Astrocyte of the cerebellum (primary cell): ENCODE measurements at regions not wholly inside any gene's neighbourhood (a gene's known extent, or its start where the extent isn't known, plus 50 kb on each side); places are given as distances from the start of the nearest gene placed in this dataset.

Source experiments
- DNase-seq: peaks from one replicate; pipeline ENCODE4 v3.0.0-alpha.2; 2011; ENCODE audit warnings: low read depth
- H3K4me3 ChIP-seq: 2 replicates; pipeline ENCODE4 v1.5.1; 2011; ENCODE audit warnings: mild to moderate bottlenecking, low read depth, low read length, moderate library complexity
- in situ Hi-C: cut with HindIII; loops from 2 replicates; pipeline ENCODE4 v1.10.0; 2017; ENCODE audit warnings: low sequenced_read_pairs
- TF ChIP-seq, protein P1 (sequence below): IDR thresholded peaks from 2 replicates; pipeline ENCODE4 v1.5.1; 2012; ENCODE audit warnings: low read length, low read depth, moderate library complexity, mild to moderate bottlenecking; ENCODE audit errors: missing control alignments

DNA sequence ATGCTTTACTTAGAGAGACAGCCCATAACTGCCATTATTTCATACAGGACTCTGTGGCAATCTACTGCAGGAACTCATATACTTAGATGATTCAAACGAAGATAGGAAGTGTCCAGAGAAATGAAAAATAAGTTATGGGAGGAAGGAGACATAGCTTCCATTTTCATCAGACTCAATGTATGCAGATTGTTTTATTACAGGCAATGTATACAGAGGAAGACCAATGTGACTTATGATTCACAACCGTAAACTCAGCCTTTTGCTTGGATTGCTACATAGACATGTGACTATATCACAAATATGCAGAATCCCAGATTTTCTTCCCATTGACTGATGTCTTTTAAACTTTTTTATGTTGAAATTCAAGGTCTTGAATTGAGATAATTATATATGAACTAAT lies 793.4 kb downstream of the SATB2 start:
- DNase-seq = no peak
- H3K4me3 ChIP-seq = no peak overlapping the region
- TF ChIP-seq, protein P1, sequence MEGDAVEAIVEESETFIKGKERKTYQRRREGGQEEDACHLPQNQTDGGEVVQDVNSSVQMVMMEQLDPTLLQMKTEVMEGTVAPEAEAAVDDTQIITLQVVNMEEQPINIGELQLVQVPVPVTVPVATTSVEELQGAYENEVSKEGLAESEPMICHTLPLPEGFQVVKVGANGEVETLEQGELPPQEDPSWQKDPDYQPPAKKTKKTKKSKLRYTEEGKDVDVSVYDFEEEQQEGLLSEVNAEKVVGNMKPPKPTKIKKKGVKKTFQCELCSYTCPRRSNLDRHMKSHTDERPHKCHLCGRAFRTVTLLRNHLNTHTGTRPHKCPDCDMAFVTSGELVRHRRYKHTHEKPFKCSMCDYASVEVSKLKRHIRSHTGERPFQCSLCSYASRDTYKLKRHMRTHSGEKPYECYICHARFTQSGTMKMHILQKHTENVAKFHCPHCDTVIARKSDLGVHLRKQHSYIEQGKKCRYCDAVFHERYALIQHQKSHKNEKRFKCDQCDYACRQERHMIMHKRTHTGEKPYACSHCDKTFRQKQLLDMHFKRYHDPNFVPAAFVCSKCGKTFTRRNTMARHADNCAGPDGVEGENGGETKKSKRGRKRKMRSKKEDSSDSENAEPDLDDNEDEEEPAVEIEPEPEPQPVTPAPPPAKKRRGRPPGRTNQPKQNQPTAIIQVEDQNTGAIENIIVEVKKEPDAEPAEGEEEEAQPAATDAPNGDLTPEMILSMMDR = no peak
- in situ Hi-C loops = no loop called here

DNA sequence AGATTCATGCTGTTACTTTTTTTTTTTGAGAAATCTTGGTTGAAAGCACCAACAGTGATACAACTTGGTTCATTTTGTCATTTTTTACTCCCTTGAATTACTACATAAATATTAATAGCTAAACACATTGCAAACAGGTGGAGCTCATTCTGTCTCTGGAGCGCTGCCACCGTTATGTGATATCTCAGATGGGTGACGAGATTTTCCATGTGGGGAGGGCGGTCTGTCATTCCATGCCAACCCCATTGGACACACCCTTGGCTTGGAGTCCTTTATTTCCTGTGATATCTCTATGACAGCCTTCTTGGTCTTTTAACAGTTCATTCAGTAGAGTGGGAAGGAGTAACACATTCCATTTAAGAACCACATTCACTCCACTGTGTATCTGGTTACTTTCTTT lies 794.8 kb downstream of the SATB2 start:
- in situ Hi-C loops = no loop called here
- H3K4me3 ChIP-seq = no peak overlapping the region
- TF ChIP-seq, protein P1 = no peak
- no peak for DNase-seq

DNA sequence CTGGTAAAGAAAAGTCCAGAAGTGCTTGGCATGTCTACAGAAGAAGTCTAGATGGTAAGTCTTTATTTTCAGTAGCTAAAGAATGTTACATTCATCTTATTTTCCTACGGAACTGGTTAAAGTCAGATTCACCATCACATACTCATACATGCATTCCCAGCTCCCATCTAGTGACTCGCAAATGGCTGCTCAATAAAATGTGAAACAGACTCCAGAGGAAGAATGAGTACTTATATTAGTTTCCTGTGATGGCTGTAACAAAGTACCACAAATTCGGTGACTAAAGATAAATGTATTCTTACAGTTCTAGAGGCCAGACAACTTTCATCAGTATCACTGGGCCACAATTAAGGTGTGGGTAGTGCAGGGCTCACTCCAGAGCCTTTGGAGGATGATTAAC lies 797.2 kb downstream of the SATB2 start:
- in situ Hi-C loops = no loop called here
- TF ChIP-seq, protein P1 = no peak
- no peak overlapping the region for H3K4me3 ChIP-seq
- DNase-seq = no peak

DNA sequence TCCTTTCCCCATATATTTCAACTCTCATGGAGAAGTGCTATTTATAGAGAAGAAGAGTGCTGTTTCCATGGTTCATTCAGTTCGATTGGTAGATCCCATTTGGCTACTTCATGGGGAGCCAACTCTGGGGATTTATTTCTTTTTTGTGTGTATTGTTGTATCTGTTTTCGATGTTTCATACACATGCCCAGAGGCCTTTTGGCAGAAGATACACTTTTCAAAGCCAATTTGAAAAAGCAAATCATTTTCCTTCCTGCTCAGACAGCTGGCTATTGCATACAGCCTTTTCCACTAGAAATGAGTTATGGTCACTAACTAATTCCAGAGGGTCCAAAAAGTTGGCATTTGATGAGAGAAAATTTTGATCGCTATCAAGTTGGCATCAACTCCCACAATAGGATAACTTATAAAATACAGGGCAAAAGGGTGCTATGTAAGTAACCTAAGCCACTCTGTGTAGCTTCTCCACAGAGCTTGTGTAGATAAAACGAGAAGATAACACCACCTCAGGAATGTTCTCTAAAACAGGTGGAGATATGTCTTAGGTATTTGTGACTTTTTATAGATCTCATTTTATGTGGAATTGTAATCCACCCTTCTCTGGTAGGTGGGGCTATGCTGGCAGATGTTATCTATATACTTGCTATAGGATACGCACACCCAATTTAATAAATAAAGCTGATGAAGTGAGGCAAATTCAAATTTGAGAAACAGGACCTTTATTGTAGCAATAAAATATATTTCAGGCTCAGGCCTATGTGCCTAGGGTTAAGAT lies 798.5 kb downstream of the SATB2 start:
- peak; percentile 1 for DNase-seq
- TF ChIP-seq, protein P1 = no peak
- no peak overlapping the region for H3K4me3 ChIP-seq
- in situ Hi-C loops = no loop called here

DNA sequence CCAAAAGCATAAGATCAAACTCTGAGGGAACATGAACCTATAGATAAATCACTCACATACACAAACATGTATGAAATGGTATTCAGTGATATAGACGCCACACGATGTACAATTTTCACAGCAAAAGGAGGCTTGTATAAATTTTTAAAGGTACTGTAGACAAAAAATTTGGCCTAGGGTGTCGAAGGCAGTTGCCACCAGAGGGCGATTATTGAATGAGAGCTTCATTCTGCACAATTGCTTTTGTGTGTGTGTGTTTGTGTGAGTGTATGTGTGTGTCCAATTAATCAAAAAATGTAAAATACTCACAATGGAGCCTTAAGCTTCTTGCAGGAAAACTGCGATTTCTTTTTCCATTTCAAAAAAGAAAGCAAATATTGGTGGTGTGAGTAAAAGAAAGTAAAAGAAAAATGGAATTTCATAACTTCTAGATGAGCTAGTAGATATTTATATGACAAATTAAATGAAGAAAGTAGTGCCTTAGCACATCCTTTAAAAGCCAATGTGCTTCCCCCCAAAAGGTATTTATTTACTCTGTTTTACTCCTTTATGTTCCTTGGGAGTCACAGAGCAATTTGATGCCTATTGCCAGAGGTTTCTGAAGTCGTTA lies 800.1 kb downstream of the SATB2 start:
- TF ChIP-seq, protein P1 = peak; percentile 73
- DNase-seq = peak; percentile 13

DNA sequence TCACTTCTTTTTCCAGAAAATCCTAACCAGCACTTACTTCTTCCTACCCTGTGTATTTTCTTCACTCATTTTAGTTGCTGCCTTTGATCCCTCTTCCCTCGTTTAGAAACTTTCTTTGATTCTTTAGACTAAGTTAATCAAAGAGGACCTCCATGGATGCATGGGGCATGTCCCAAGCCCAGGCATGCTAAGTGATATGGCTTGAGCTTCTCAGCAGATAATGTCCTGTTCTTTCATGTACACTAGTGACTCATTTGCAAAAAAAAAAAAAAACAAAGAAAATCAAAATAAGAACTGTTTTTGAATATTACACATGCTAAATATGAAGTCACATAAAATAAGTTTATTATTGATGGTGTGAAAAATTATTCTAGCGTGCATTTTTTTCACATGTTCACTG lies 800.9 kb downstream of the SATB2 start:
- in situ Hi-C loops = no loop called here
- H3K4me3 ChIP-seq = no peak overlapping the region
- TF ChIP-seq, protein P1 = no peak
- DNase-seq = no peak

More for the DNA sequence above, 800.1 kb downstream of the SATB2 start:
- H3K4me3 ChIP-seq = no peak overlapping the region
- in situ Hi-C loops = no loop called here
